ENCODE measurements at regions not wholly inside any gene's neighbourhood (a gene's known extent, or its start where the extent isn't known, plus 50 kb on each side); places are given as distances from the start of the nearest gene placed in this dataset.
"Not testable (repeated sequence)": the region's sequence is repeated elsewhere in the genome, so short reads cannot be mapped to it uniquely, and the experiment has no call there.

DNA sequence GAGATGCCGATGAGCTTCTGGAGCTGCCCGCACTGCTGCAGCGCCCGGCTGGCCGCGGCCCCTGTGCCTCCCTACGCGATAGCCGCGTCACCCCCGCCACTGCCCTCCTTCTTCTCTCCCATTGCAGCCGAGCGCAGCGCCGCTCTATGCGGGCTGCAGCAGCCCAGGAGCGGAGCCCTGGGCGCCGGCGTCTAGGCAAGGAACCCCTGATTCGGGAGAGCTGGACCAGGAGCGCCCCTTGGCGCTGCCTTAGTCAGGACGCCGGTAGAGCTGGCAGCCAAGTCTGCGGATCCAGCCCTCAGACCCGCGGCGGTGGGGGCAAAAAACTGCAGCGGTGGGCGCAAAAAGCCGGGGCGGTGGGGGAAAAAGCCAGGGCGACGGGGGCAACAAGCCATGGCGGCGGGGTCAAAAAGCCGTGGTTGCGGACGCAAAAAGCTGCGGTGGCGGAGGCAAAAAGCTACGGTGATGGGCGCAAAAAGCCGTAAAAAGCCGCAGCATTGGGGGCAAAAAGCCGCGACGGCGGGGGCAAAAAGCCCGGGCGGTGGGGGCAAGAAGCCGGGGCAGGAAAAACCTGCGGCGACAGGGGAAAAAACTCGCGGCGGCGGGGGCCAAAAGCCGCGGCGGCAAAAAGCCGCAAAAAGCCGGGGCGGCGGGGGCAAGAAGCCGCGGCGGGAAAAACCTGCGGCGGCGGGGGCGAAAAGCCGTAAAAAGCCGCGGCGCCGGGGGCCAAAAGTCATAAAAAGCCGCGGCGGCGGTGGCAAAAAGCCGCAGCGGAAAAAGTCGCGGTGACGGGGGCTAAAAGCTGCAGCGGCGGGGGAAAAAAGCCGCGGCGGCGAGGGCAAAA, 1668.6 kb downstream of the RPIA start:
- TF ChIP-seq TCF4 (CRISPR knock-in tag; IDR thresholded peaks at IDR 0.05; ENCODE audit: borderline replicate concordance); ZNF70 (CRISPR knock-in tag; IDR thresholded peaks at IDR 0.05); ZFP3 (CRISPR knock-in tag; IDR thresholded peaks at IDR 0.05); CSDC2 (CRISPR knock-in tag; IDR thresholded peaks at IDR 0.05); CSRNP3 (CRISPR knock-in tag; IDR thresholded peaks at IDR 0.05); TSHZ2 (CRISPR knock-in tag; IDR thresholded peaks at IDR 0.05); POU6F1 (CRISPR knock-in tag; IDR thresholded peaks at IDR 0.05; ENCODE audit: borderline replicate concordance, low read depth); ZNF565 (CRISPR knock-in tag; conservative IDR thresholded peaks at IDR 0.05; ENCODE audit: low read depth); SNAI2 (CRISPR knock-in tag; IDR thresholded peaks at IDR 0.05); ZC3H10 (CRISPR knock-in tag; IDR thresholded peaks at IDR 0.05): not testable (repeated sequence)
